GM12891 (cell line): ENCODE measurements at regions not wholly inside any gene's neighbourhood (a gene's known extent, or its start where the extent isn't known, plus 50 kb on each side); places are given as distances from the start of the nearest gene placed in this dataset.

Experiments
- PAX5 ChIP-seq: IDR thresholded peaks from 2 replicates; pipeline ENCODE4 v1.6.1; 2011; ENCODE audit warnings: low read length, moderate library complexity, mild to moderate bottlenecking; ENCODE audit not compliant: insufficient read depth, severe bottlenecking
- POLR2A ChIP-seq: IDR thresholded peaks from 2 replicates; pipeline ENCODE4 v1.6.1; 2011; ENCODE audit warnings: low read depth, low read length, control low read depth
- POLR2AphosphoS5 ChIP-seq: IDR thresholded peaks from 2 replicates; pipeline ENCODE4 v1.6.1; 2011; ENCODE audit warnings: low read depth, low read length, control low read depth
- SPI1 ChIP-seq: IDR thresholded peaks from 2 replicates; pipeline ENCODE4 v1.6.1; 2011; ENCODE audit warnings: low read depth, low read length, control low read depth

GRCh38 chrX:39550795-39551361 is 546.9 kb downstream of the BCOR start:
- TF ChIP-seq POLR2AphosphoS5 (no peak), POLR2A (no peak), SPI1 (no peak), PAX5 (no peak)
